ENCODE measurements at regions not wholly inside any gene's neighbourhood (a gene's known extent, or its start where the extent isn't known, plus 50 kb on each side); places are given as distances from the start of the nearest gene placed in this dataset.

DNA sequence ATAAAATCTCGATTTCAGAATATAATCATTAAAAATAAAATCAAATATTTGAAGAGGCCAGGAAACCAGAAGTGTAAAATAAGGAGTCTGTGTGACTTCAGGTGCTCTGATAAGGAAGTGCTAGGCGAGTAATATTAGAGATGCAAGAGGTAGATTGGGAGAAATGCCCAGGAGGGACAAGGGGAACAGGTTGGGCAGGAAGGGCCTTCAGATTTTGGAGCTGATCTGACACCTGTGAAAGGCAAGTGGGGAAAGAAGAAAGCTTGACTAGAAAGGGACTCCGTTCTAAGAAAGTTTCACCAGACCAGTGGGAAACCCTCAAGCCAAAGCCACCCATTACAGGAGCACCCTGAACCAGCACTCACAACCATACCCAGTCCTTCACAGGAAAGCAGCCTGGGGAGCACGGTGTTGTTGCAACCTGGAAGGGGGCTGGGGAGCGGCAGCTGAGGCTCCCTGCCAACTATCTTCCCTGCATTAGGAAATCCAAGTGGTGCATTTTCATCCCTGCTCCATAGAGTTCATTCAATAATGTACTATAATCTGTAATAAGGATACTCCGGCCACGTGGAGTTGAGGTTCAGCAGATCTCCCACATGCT, 57.5 kb upstream of the GREB1L start:
- 0% methylated on average over 7 of the region's 7 CpGs for WGBS (ENCODE audit: insufficient coverage, low coverage, missing lambda C conversion rate)
- CTCF ChIA-PET (ENCODE audit: low intra/inter-chr PET ratio) = no interaction called here
- POLR2A ChIA-PET = interaction anchor here (0.5 kb wide), 1 partner anchor 92 kb away, joined by 3 read pairs; no protein-coding TSS in a partner anchor

More for the DNA sequence above, 57.5 kb upstream of the GREB1L start:
- H3K36me3 ChIP-seq (ENCODE audit: control insufficient read depth, insufficient read depth, low read length) = no peaks in the 10 kb centered on the region
- ATAC-seq (no peak), DNase-seq (ENCODE audit: extremely low read depth in 1 of 4, low spot score in 3 of 4) (no peak), FAIRE-seq (no peak)
- no peaks in the 10 kb centered on the region for H3K9me1 ChIP-seq (ENCODE audit: control insufficient read depth, insufficient read depth, low read length)
- in situ Hi-C loops (cut with MboI) = no loop called here
- H3K27ac ChIP-seq (ENCODE audit: extremely low read depth, low read depth, low read length) = no peak overlapping the region
- H3K79me2 ChIP-seq (ENCODE audit: control insufficient read depth, insufficient read depth, low read length) = no peaks in the 10 kb centered on the region
- no peaks in the 10 kb centered on the region for H3K9me3 ChIP-seq (replicated peaks; ENCODE audit: control insufficient read depth, insufficient read depth, low read depth, low read length)
- H3K9ac ChIP-seq (ENCODE audit: insufficient read depth in 1 of 2, low read depth in 2 of 2, low read length in 2 of 2) = no peak overlapping the region; a peak in 1 of 4 replicates
- no peaks in the 10 kb centered on the region for H3K27me3 ChIP-seq (ENCODE audit: control insufficient read depth in 2 of 2, insufficient read depth in 2 of 2, low read length in 2 of 2)
- intact Hi-C loops (cut with micrococcal nuclease) = loop anchor here (10.0 kb wide), 1 partner anchor 210 kb away; no protein-coding TSS in a partner anchor
- H3K4me2 ChIP-seq (ENCODE audit: insufficient read depth, low read length) = no peak overlapping the region
- no peak overlapping the region for H2AFZ ChIP-seq (ENCODE audit: low read depth, low read length)
- no peaks in the 10 kb centered on the region for H3K4me1 ChIP-seq (replicated peaks in 1 of 2; ENCODE audit: control insufficient read depth in 2 of 2, insufficient read depth in 2 of 2, low read length in 2 of 2)
- H4K20me1 ChIP-seq (replicated peaks; ENCODE audit: control insufficient read depth, insufficient read depth, low read length) = no peaks in the 10 kb centered on the region
- H3K4me3 ChIP-seq = no peak overlapping the region
- BruUV-seq (replicated peaks) = no TSS peak
- no peak for TF ChIP-seq HINFP (tag; conservative IDR thresholded peaks at IDR 0.05; ENCODE audit: low read depth)
- TF ChIP-seq ZNF57 (CRISPR knock-in tag; IDR thresholded peaks at IDR 0.05) = no peak
- TF ChIP-seq MAZ (CRISPR knock-in tag; conservative IDR thresholded peaks at IDR 0.05 in 1 of 2, IDR thresholded peaks at IDR 0.05 in 1 of 2) = no peak
- no peak for TF ChIP-seq ELK3 (CRISPR knock-in tag; IDR thresholded peaks at IDR 0.05)
- no peak for TF ChIP-seq SUPT5H (IDR thresholded peaks at IDR 0.05)
- no peak for TF ChIP-seq GABPB1 (CRISPR knock-in tag; IDR thresholded peaks at IDR 0.05)
- TF ChIP-seq CTBP1 (IDR thresholded peaks at IDR 0.05; ENCODE audit: borderline replicate concordance) = no peak

Data from K562 (cell line).